SK-N-MC (cell line): ENCODE measurements at regions not wholly inside any gene's neighbourhood (a gene's known extent, or its start where the extent isn't known, plus 50 kb on each side); places are given as distances from the start of the nearest gene placed in this dataset.

Experiments
- DNase-seq: peaks from one replicate; pipeline ENCODE4 v3.0.0-alpha.2; 2011; ENCODE audit warnings: low read depth, low spot score
- H3K27ac ChIP-seq: fragments of 200-600 bp; sonication (generic); 2 replicates; pipeline ENCODE4 v1.5.1; 2016; ENCODE audit warnings: mixed run types
- H3K36me3 ChIP-seq: fragments of 200-600 bp; sonication (generic); 2 replicates; pipeline ENCODE4 v1.6.1; 2017; ENCODE audit warnings: antibody characterized with exemption, low read length, mixed read lengths; ENCODE audit not compliant: insufficient read depth
- H3K4me3 ChIP-seq: fragments of 200-600 bp; sonication (generic); 2 replicates; pipeline ENCODE4 v1.5.1; 2016
- H3K9ac ChIP-seq: fragments of 200-600 bp; sonication (generic); 2 replicates; pipeline ENCODE4 v1.8.0; 2017; ENCODE audit warnings: mixed run types, mixed read lengths; ENCODE audit not compliant: insufficient read length
- H3K9me3 ChIP-seq: fragments of 200-600 bp; sonication (generic); 2 replicates; pipeline ENCODE4 v1.6.1; 2017; ENCODE audit warnings: low read depth, mild to moderate bottlenecking, antibody characterized with exemption, low read length, moderate library complexity, mixed read lengths
- EZH2 ChIP-seq: fragments of 200-600 bp; sonication (generic); IDR thresholded peaks from one replicate; pipeline ENCODE4 v1.6.1; 2017; ENCODE audit warnings: antibody characterized with exemption
- FOXP2 ChIP-seq: optimal IDR thresholded peaks from 2 replicates; pipeline ENCODE3; 2011; ENCODE audit warnings: mild to moderate bottlenecking, moderate library complexity; ENCODE audit not compliant: insufficient read depth; ENCODE audit errors: extremely low read length, control extremely low read depth
- POLR2AphosphoS5 ChIP-seq: IDR thresholded peaks from 2 replicates; pipeline ENCODE4 v1.6.1; 2012; ENCODE audit warnings: mild to moderate bottlenecking, low read depth, low read length, borderline replicate concordance

DNA sequence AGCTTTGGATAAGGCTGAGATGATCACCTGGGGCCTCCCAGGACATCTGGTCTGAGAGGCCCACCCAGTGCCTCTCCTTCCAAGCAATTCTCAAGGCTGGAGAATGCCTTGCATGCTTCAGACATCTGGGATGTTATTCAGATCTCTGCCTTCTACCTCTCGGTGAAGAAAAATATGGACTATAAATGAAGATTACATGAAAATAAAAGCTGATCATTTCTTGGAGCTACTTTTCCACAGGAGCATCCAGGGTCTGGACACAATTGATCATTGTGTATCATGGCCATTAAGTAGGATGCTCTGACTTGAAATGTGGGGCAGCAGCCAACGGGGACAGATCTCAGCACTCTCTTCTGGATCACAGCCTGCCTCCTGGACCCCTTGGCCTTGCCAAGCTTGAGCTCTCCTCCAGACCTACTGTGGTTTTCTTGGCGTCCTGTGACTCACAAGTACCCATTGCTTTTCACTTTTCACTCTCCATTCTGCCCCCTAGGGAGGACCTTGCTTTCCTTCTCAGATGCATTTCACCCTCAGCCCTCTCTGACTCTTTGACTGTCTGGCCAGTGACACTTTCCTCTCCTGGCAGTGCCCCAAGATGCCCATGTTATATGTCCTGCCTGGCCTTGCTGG, 203.1 kb downstream of the INSIG2 start:
- no peaks in the 10 kb centered on the region for H3K9me3 ChIP-seq
- TF ChIP-seq EZH2: no peak
- no peak for TF ChIP-seq FOXP2
- no peak for TF ChIP-seq POLR2AphosphoS5
- H3K4me3 ChIP-seq: no peak overlapping the region
- H3K36me3 ChIP-seq: no peaks in the 10 kb centered on the region
- no peak overlapping the region for H3K27ac ChIP-seq
- no peak overlapping the region for H3K9ac ChIP-seq
- DNase-seq: no peak

DNA sequence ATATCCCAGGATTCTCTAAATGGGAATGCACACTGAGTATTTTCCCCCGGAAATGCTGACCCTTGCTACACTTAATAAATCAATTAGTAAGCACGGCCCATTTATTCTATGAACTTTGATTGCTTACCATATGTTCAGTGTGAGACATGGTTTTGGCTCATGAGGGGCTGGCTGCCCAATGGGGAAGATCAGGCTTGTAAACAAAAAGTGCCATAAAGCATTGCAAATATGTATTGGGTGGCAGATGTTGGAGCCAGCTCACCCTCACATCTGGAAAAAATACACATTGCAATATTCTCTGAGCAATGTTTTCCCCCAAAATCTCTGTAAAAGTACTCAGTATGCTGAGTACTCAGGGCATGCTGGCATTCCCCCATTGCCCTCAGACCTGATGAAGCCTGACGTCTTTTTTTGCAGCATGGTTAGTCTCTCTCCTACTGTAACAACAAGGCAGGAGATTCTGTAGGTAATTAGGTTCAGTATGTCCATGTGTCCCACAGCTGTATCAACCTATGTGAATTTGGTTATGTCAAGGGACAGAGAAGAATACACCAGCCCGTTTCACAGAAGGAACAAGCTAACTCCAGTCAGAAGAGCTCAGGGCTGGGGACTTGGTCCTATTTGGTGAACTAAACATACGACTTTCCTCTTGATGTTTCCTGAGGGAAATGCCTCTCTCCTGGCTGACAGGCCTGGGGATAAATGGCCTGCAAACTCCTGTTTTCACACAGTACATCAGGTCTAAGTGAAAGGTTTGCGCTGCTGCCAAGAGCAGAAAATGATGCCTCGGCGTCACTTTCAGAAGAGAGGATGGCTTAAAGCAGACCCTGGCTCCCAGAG, 202.4 kb downstream of the INSIG2 start:
- no peak overlapping the region for H3K4me3 ChIP-seq
- no peak overlapping the region for H3K27ac ChIP-seq
- no peaks in the 10 kb centered on the region for H3K9me3 ChIP-seq
- TF ChIP-seq EZH2: no peak
- TF ChIP-seq FOXP2: no peak
- no peak for TF ChIP-seq POLR2AphosphoS5
- no peak overlapping the region for H3K9ac ChIP-seq
- no peak for DNase-seq
- H3K36me3 ChIP-seq: no peaks in the 10 kb centered on the region

DNA sequence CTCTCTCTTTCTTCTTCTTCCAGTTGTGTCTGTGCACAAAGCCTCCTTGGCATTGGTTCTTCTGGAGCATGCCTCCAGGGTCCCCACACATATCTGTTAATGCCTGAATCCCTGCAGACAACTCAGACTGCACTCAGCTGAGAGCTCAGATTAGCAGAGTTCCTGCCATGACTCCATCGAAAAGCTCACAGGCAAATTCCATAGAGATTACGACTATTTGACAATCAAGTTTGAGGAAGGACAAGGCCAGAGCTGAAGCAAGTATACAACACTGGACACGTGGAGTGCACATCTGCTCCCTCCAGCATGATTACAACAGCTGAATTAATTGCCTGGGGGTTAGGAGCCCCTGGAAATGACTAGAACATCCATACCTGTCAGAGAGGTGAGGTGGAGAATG, 190.7 kb downstream of the INSIG2 start:
- Histone ChIP-seq H3K9me3 (no peaks in the 10 kb centered on the region), H3K9ac (no peak overlapping the region), H3K36me3 (no peaks in the 10 kb centered on the region), H3K4me3 (no peak overlapping the region), H3K27ac (no peak overlapping the region)
- TF ChIP-seq POLR2AphosphoS5: no peak
- no peak for DNase-seq

DNA sequence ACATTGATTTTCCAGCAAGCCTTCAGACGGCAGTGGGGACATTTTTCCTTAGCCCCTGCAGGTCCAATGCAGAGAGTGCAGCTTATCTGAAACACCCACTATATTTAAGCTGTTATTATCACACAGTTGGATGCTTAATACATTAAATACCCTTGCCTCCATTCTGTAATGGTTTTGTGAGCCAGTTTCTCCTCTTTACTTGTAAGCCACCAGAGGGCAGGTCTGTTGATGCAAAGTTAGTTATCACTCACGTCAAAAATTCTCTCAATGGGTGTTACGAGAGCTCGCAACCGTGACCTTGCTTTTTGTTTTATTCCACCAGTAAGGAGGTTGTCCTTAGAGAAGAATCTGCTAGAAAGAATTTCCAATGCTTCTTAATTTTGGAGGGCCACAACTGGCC, 189.8 kb downstream of the INSIG2 start:
- H3K36me3 ChIP-seq: no peaks in the 10 kb centered on the region
- H3K27ac ChIP-seq: no peak overlapping the region
- DNase-seq: no peak
- H3K4me3 ChIP-seq: no peak overlapping the region
- TF ChIP-seq POLR2AphosphoS5 (no peak), FOXP2 (no peak), EZH2 (no peak)
- no peak overlapping the region for H3K9ac ChIP-seq
- H3K9me3 ChIP-seq: no peaks in the 10 kb centered on the region

DNA sequence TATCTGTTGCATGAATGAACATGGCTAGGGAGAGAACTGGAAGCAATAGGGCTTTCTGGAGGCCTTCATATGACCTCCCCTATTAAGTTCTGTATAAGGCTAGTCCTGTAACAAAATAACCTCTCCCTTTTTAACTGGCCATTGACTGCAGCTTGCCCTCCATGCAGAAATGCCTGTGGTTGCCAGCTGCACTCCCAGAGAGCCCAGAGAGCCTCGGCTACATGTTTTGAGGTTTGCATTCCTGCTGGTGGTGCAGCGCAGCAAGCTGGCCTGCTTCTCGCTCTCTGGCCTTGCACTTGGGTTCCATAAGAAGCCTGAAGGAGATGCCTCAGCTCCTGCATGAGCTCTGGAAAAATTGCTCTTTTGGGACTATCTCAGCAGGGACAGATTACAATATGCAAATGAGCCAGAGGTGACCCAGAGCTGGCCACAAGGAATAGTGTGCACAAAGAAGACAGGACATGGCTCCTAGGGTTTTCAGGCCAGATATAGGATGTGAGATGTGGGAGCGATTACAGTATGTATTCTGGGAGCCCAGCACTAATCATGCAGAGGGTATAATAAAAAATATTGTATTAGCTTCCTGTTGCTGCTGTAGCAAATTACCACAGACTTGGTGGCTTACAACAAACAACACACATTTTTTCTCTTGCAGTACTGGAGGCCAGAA, 186.7 kb downstream of the INSIG2 start:
- Histone ChIP-seq H3K36me3 (no peaks in the 10 kb centered on the region), H3K9me3 (no peaks in the 10 kb centered on the region), H3K27ac (no peak overlapping the region), H3K9ac (no peak overlapping the region), H3K4me3 (no peak overlapping the region)
- no peak for DNase-seq
- TF ChIP-seq EZH2 (no peak), POLR2AphosphoS5 (no peak), FOXP2 (no peak)

DNA sequence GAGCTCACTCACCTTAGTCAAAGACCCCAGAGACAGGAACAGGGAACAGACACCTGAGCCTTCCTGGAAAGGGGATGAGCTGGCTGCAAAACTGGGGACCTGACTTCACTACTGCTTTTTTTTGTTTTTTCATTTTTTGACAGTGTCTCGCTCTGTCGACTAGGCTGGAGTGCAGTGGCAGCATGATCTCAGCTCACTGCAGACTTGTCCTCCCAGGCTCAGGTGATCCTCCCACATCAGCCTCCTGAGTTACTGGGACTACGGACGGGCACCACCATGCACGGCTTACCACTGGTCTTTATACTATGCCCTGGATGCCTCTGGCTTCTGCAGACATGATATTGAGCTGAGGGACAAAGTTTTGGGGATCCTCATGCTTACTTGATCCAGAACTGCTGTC, 184.1 kb downstream of the INSIG2 start:
- Histone ChIP-seq H3K4me3 (no peak overlapping the region), H3K36me3 (no peaks in the 10 kb centered on the region), H3K27ac (no peak overlapping the region), H3K9me3 (no peaks in the 10 kb centered on the region), H3K9ac (no peak overlapping the region)
- DNase-seq: no peak
- TF ChIP-seq POLR2AphosphoS5: no peak
- TF ChIP-seq EZH2: no peak
- no peak for TF ChIP-seq FOXP2

DNA sequence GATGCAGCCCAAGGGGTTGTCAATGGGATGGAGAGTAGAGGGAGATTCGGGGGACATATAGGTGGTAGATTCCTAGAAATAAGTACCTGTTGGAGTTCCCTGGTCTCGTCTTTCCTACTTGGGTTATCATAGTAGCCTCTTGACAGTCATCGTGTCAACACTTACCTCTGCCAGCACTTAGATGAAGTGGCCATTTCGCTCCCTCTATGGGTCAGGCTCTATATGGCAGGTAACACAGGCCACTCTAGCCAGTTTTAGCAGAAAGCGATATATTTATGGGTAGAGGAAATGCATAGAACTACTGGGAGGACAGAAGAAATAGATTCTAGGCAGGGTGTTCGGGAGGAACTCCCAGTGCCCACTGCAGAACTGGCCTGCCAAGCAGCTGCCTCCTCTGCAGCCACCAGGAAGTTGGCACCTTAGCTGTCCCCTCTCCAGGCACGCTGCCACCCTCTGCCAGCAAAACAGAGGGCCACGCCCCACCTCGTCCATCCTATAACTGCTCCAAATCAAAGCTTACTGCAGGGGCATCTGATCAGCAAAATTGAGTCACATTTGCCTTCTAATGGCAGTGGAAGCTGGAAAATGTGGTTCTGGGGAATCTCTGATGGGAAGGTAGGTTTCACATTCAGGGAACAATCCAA, 181.3 kb downstream of the INSIG2 start:
- no peaks in the 10 kb centered on the region for H3K36me3 ChIP-seq
- DNase-seq: no peak

DNA sequence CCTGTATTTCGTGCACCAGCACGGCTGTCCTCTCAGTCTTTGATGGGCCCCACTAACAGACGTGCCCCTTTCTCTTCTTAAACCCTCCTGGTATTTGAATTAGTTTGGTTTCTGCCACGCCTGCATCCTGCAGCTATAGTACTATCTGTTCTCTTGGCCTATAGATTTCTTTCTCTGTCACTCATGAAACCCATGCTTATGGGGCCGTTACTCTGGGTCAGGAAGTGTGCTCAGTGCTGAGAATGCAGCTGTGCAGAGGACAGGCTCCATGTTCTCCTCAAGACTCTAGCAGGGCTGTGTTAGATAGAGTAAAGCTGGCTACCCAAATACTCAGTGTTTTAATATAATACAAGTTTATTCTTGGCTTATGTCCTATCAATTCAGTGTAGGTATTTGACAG, 180.0 kb downstream of the INSIG2 start:
- H3K4me3 ChIP-seq: no peak overlapping the region
- TF ChIP-seq EZH2 (no peak), POLR2AphosphoS5 (no peak), FOXP2 (no peak)
- H3K27ac ChIP-seq: no peak overlapping the region
- DNase-seq: no peak
- H3K9ac ChIP-seq: no peak overlapping the region
- H3K9me3 ChIP-seq: no peaks in the 10 kb centered on the region
- no peaks in the 10 kb centered on the region for H3K36me3 ChIP-seq

More for the DNA sequence above, 181.3 kb downstream of the INSIG2 start:
- H3K4me3 ChIP-seq: no peak overlapping the region
- H3K9ac ChIP-seq: no peak overlapping the region
- no peak overlapping the region for H3K27ac ChIP-seq
- H3K9me3 ChIP-seq: no peaks in the 10 kb centered on the region
- TF ChIP-seq POLR2AphosphoS5 (no peak), EZH2 (no peak), FOXP2 (no peak)
